Endothelial cell of umbilical vein (primary cell): ENCODE measurements at regions not wholly inside any gene's neighbourhood (a gene's known extent, or its start where the extent isn't known, plus 50 kb on each side); places are given as distances from the start of the nearest gene placed in this dataset.

Source experiments
- EZH2 ChIP-seq: IDR thresholded peaks from 2 replicates; pipeline ENCODE4 v1.6.1; 2012; ENCODE audit warnings: borderline replicate concordance, low read depth, mild to moderate bottlenecking, moderate library complexity, low read length, inconsistent platforms; ENCODE audit not compliant: severe bottlenecking
- POLR2A ChIP-seq: IDR thresholded peaks from 2 replicates; pipeline ENCODE4 v1.6.1; 2012; ENCODE audit warnings: low read depth, mild to moderate bottlenecking, control low read depth, low read length
- TF ChIP-seq, protein P1 (sequence below), 2 donors: IDR thresholded peaks; 1 replicate in 1 of 2; 2 replicates in 1 of 2; pipeline ENCODE4 v1.5.1; 2011; ENCODE audit warnings: low read length in 2 of 2, mild to moderate bottlenecking in 2 of 2, moderate library complexity in 2 of 2, control low read depth in 1 of 2, inconsistent platforms in 1 of 2, low read depth in 1 of 2; ENCODE audit not compliant: insufficient read depth in 1 of 2; ENCODE audit errors: extremely low read depth in 1 of 2

DNA sequence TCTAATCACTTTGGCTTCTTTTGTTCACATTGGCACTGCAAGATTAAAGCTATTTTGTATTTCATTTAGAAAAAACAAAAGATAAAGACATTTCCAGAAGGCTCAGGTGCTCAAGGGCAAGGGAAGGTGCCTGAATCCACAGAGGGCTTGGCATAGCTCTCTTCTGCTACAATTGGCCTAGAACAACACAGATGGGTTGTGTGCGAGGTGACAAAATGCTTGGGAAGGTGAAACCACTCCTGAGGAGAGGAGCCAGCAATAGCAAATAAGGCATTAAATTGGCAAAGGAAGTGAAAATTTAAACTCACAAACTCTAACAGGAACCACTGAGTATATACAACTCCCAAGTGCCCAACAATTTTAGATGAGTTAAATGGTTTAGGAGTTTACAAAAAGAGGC lies 1290.4 kb upstream of the CHAC2 start:
- TF ChIP-seq, protein P1, sequence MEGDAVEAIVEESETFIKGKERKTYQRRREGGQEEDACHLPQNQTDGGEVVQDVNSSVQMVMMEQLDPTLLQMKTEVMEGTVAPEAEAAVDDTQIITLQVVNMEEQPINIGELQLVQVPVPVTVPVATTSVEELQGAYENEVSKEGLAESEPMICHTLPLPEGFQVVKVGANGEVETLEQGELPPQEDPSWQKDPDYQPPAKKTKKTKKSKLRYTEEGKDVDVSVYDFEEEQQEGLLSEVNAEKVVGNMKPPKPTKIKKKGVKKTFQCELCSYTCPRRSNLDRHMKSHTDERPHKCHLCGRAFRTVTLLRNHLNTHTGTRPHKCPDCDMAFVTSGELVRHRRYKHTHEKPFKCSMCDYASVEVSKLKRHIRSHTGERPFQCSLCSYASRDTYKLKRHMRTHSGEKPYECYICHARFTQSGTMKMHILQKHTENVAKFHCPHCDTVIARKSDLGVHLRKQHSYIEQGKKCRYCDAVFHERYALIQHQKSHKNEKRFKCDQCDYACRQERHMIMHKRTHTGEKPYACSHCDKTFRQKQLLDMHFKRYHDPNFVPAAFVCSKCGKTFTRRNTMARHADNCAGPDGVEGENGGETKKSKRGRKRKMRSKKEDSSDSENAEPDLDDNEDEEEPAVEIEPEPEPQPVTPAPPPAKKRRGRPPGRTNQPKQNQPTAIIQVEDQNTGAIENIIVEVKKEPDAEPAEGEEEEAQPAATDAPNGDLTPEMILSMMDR (IDR thresholded peaks at IDR 0.05; ENCODE audit: extremely low read depth in 1 of 2, insufficient read depth in 1 of 2, low read depth in 1 of 2, low read length in 2 of 2) = no peak
- TF ChIP-seq POLR2A (no peak), EZH2 (no peak)
